SK-N-MC (cell line): ENCODE measurements at regions not wholly inside any gene's neighbourhood (a gene's known extent, or its start where the extent isn't known, plus 50 kb on each side); places are given as distances from the start of the nearest gene placed in this dataset.
"Not testable (repeated sequence)": the region's sequence is repeated elsewhere in the genome, so short reads cannot be mapped to it uniquely, and the experiment has no call there.

Source experiments
- DNase-seq: peaks from one replicate; pipeline ENCODE4 v3.0.0-alpha.2; 2011; ENCODE audit warnings: low read depth, low spot score
- H3K27ac ChIP-seq: fragments of 200-600 bp; sonication (generic); 2 replicates; pipeline ENCODE4 v1.5.1; 2016; ENCODE audit warnings: mixed run types
- H3K36me3 ChIP-seq: fragments of 200-600 bp; sonication (generic); 2 replicates; pipeline ENCODE4 v1.6.1; 2017; ENCODE audit warnings: antibody characterized with exemption, low read length, mixed read lengths; ENCODE audit not compliant: insufficient read depth
- H3K4me3 ChIP-seq: fragments of 200-600 bp; sonication (generic); 2 replicates; pipeline ENCODE4 v1.5.1; 2016
- H3K9ac ChIP-seq: fragments of 200-600 bp; sonication (generic); 2 replicates; pipeline ENCODE4 v1.8.0; 2017; ENCODE audit warnings: mixed run types, mixed read lengths; ENCODE audit not compliant: insufficient read length
- H3K9me3 ChIP-seq: fragments of 200-600 bp; sonication (generic); 2 replicates; pipeline ENCODE4 v1.6.1; 2017; ENCODE audit warnings: low read depth, mild to moderate bottlenecking, antibody characterized with exemption, low read length, moderate library complexity, mixed read lengths
- EZH2 ChIP-seq: fragments of 200-600 bp; sonication (generic); IDR thresholded peaks from one replicate; pipeline ENCODE4 v1.6.1; 2017; ENCODE audit warnings: antibody characterized with exemption
- FOXP2 ChIP-seq: optimal IDR thresholded peaks from 2 replicates; pipeline ENCODE3; 2011; ENCODE audit warnings: mild to moderate bottlenecking, moderate library complexity; ENCODE audit not compliant: insufficient read depth; ENCODE audit errors: extremely low read length, control extremely low read depth
- POLR2AphosphoS5 ChIP-seq: IDR thresholded peaks from 2 replicates; pipeline ENCODE4 v1.6.1; 2012; ENCODE audit warnings: mild to moderate bottlenecking, low read depth, low read length, borderline replicate concordance

GRCh38 chr5:52015760-52016159 is 632.5 kb downstream of the ISL1 start:
- no peak for DNase-seq
- Histone ChIP-seq H3K4me3 (no peak overlapping the region), H3K27ac (no peak overlapping the region), H3K9ac (no peak overlapping the region), H3K9me3 (no peaks in the 10 kb centered on the region), H3K36me3 (no peaks in the 10 kb centered on the region)
- TF ChIP-seq FOXP2 (no peak), EZH2 (no peak)

- TF ChIP-seq FOXP2 (no peak), POLR2AphosphoS5 (no peak), EZH2 (no peak)
- H3K27ac ChIP-seq = no peak overlapping the region
- no peak overlapping the region for H3K9ac ChIP-seq
- H3K9me3 ChIP-seq = no peaks in the 10 kb centered on the region
- H3K4me3 ChIP-seq = no peak overlapping the region
- no peak for DNase-seq
- no peaks in the 10 kb centered on the region for H3K36me3 ChIP-seq
Observed at GRCh38 chr5:52017567-52017966, 634.3 kb downstream of the ISL1 start.

GRCh38 chr5:52024359-52024758 is 641.1 kb downstream of the ISL1 start:
- no peak overlapping the region for H3K4me3 ChIP-seq
- TF ChIP-seq FOXP2 = no peak
- no peak for TF ChIP-seq POLR2AphosphoS5
- no peak for TF ChIP-seq EZH2
- DNase-seq = no peak

GRCh38 chr5:52029836-52030235 is 646.6 kb downstream of the ISL1 start:
- H3K27ac ChIP-seq, H3K9ac ChIP-seq, DNase-seq: not testable (repeated sequence)

More at GRCh38 chr5:52024359-52024758, 641.1 kb downstream of the ISL1 start:
- Histone ChIP-seq H3K36me3 (no peaks in the 10 kb centered on the region), H3K9me3 (no peaks in the 10 kb centered on the region), H3K9ac (no peak overlapping the region), H3K27ac (no peak overlapping the region)

GRCh38 chr5:52041842-52042241 is 658.6 kb downstream of the ISL1 start:
- no peaks in the 10 kb centered on the region for H3K36me3 ChIP-seq
- no peak for DNase-seq
- no peak overlapping the region for H3K4me3 ChIP-seq
- no peak for TF ChIP-seq EZH2
- no peak for TF ChIP-seq POLR2AphosphoS5
- TF ChIP-seq FOXP2 = no peak
- no peak overlapping the region for H3K27ac ChIP-seq
- no peak overlapping the region for H3K9ac ChIP-seq
- no peaks in the 10 kb centered on the region for H3K9me3 ChIP-seq

More at GRCh38 chr5:52029836-52030235, 646.6 kb downstream of the ISL1 start:
- H3K9me3 ChIP-seq, H3K4me3 ChIP-seq, H3K36me3 ChIP-seq: not testable (repeated sequence)

- H3K9me3 ChIP-seq = no peaks in the 10 kb centered on the region
- no peak overlapping the region for H3K4me3 ChIP-seq
- no peak overlapping the region for H3K27ac ChIP-seq
- H3K36me3 ChIP-seq = no peaks in the 10 kb centered on the region
- no peak for TF ChIP-seq FOXP2
- TF ChIP-seq EZH2 = no peak
- TF ChIP-seq POLR2AphosphoS5 = no peak
- no peak overlapping the region for H3K9ac ChIP-seq
- DNase-seq = no peak
Observed at GRCh38 chr5:52043137-52043536, 659.9 kb downstream of the ISL1 start.

- H3K4me3 ChIP-seq = no peak overlapping the region
- H3K9me3 ChIP-seq = no peaks in the 10 kb centered on the region
- DNase-seq = no peak
- H3K27ac ChIP-seq = no peak overlapping the region
- TF ChIP-seq FOXP2 (no peak), EZH2 (no peak), POLR2AphosphoS5 (no peak)
- H3K9ac ChIP-seq = no peak overlapping the region
- H3K36me3 ChIP-seq = no peaks in the 10 kb centered on the region
Observed at GRCh38 chr5:52043543-52043942, 660.3 kb downstream of the ISL1 start.

GRCh38 chr5:52051759-52052158 is 668.5 kb downstream of the ISL1 start:
- TF ChIP-seq FOXP2 (no peak), EZH2 (no peak), POLR2AphosphoS5 (no peak)
- Histone ChIP-seq H3K9me3 (no peaks in the 10 kb centered on the region), H3K27ac (no peak overlapping the region), H3K4me3 (no peak overlapping the region), H3K36me3 (no peaks in the 10 kb centered on the region), H3K9ac (no peak overlapping the region)
- DNase-seq = no peak

GRCh38 chr5:52063186-52063585 is 679.9 kb downstream of the ISL1 start:
- TF ChIP-seq FOXP2 (no peak), EZH2 (no peak), POLR2AphosphoS5 (no peak)
- no peaks in the 10 kb centered on the region for H3K36me3 ChIP-seq
- H3K27ac ChIP-seq = no peak overlapping the region
- H3K9ac ChIP-seq = no peak overlapping the region
- no peaks in the 10 kb centered on the region for H3K9me3 ChIP-seq
- no peak for DNase-seq
- no peak overlapping the region for H3K4me3 ChIP-seq
